ENCODE measurements at regions not wholly inside any gene's neighbourhood (a gene's known extent, or its start where the extent isn't known, plus 50 kb on each side); places are given as distances from the start of the nearest gene placed in this dataset.

- no peak for TF ChIP-seq POLR2A (IDR thresholded peaks at IDR 0.05)
- TF ChIP-seq CTCF (IDR thresholded peaks at IDR 0.05), result no peak
Observed at GRCh38 chr7:136074843-136075242, 97.7 kb upstream of the MTPN start.

Data from esophagus squamous epithelium (tissue), 4 donors.